IMR-90 (cell line): ENCODE measurements at regions not wholly inside any gene's neighbourhood (a gene's known extent, or its start where the extent isn't known, plus 50 kb on each side); places are given as distances from the start of the nearest gene placed in this dataset.

Source experiments
- ATAC-seq: fragments of 200-7000 bp; cut with Tn5 transposase; 2 replicates; pipeline ENCODE4 v1.9.1; 2020; ENCODE audit warnings: low read depth, mild to moderate bottlenecking, moderate library complexity
- BruUV-seq: library from RNA; stranded (reverse); fragments of 400-500 nt; replicated peaks from 2 replicates; lab custom pipeline; 2021; lab: Mats Ljungman, UMichigan
- CTCF ChIA-PET: fragments of 300-600 bp; formaldehyde crosslinking; extraction: SDS; loops from one replicate; lab custom pipeline; 2021; ENCODE audit warnings: antibody characterized with exemption; lab: Yijun Ruan, JAX
- POLR2A ChIA-PET: fragments of 300-600 bp; sonication (Branson Sonifier 250); formaldehyde crosslinking; loops from one replicate; lab custom pipeline; 2022; ENCODE audit warnings: antibody characterized with exemption; ENCODE audit not compliant: unreplicated experiment; lab: Charles Lee
- DNase-seq: peaks from one replicate; pipeline ENCODE4 v3.0.0; 2013
- H2AFZ ChIP-seq: replicated peaks from 2 replicates; pipeline ENCODE3; 2013; ENCODE audit warnings: low read length, mild to moderate bottlenecking; ENCODE audit not compliant: poor library complexity
- H2AK5ac ChIP-seq: 2 replicates; pipeline ENCODE4 v1.6.1; 2013; ENCODE audit warnings: low read depth, low read length, inconsistent platforms
- H2AK9ac ChIP-seq: replicated peaks from 2 replicates; pipeline ENCODE3; 2013; ENCODE audit warnings: mild to moderate bottlenecking, low read depth, low read length, moderate library complexity; ENCODE audit not compliant: poor library complexity
- H2BK120ac ChIP-seq: 2 replicates; pipeline ENCODE4 v1.6.1; 2013; ENCODE audit warnings: low read depth, low read length, inconsistent platforms
- H2BK15ac ChIP-seq: 3 replicates; pipeline ENCODE4 v1.6.1; 2013; ENCODE audit warnings: low read depth, low read length, inconsistent platforms
- H2BK20ac ChIP-seq: 2 replicates; pipeline ENCODE4 v1.6.1; 2013; ENCODE audit warnings: low read depth, mild to moderate bottlenecking, inconsistent platforms, low read length, moderate library complexity
- H2BK5ac ChIP-seq: 2 replicates; pipeline ENCODE4 v1.6.1; 2013; ENCODE audit warnings: mild to moderate bottlenecking, low read depth, low read length, inconsistent platforms; ENCODE audit not compliant: poor library complexity, severe bottlenecking
- H3K14ac ChIP-seq: replicated peaks from 2 replicates; pipeline ENCODE4 v1.6.1; 2013; ENCODE audit warnings: low read depth, low read length, inconsistent platforms
- H3K18ac ChIP-seq: 2 replicates; pipeline ENCODE4 v1.6.1; 2013; ENCODE audit warnings: low read depth, low read length, control low read depth
- H3K23ac ChIP-seq: 2 replicates; pipeline ENCODE4 v1.6.1; 2013; ENCODE audit warnings: low read depth, low read length, inconsistent platforms
- H3K27ac ChIP-seq: 2 replicates; pipeline ENCODE4 v1.5.1; 2013; ENCODE audit warnings: mild to moderate bottlenecking, control low read depth, low read length; ENCODE audit not compliant: insufficient read depth
- H3K27me3 ChIP-seq: 2 replicates; pipeline ENCODE4 v1.6.1; 2013; ENCODE audit warnings: low read length; ENCODE audit not compliant: control insufficient read depth, insufficient read depth
- H3K36me3 ChIP-seq: 2 replicates; pipeline ENCODE4 v1.6.1; 2013; ENCODE audit warnings: low read length, mixed read lengths; ENCODE audit not compliant: control insufficient read depth, insufficient read depth
- H3K4ac ChIP-seq: 2 replicates; pipeline ENCODE4 v1.6.1; 2013; ENCODE audit warnings: low read depth, low read length, inconsistent platforms
- H3K4me1 ChIP-seq: 2 replicates; pipeline ENCODE4 v1.6.1; 2013; ENCODE audit warnings: low read length, mixed read lengths; ENCODE audit not compliant: control insufficient read depth, insufficient read depth
- H3K4me2 ChIP-seq: 2 replicates; pipeline ENCODE4 v1.6.1; 2013; ENCODE audit warnings: low read depth, mild to moderate bottlenecking, control low read depth, low read length, moderate library complexity
- H3K4me3 ChIP-seq: 2 replicates; pipeline ENCODE4 v1.5.1; 2013; ENCODE audit warnings: low read depth, mild to moderate bottlenecking, control low read depth, low read length, moderate library complexity; ENCODE audit not compliant: insufficient read depth
- H3K56ac ChIP-seq: 2 replicates; pipeline ENCODE4 v1.6.1; 2013; ENCODE audit warnings: low read length, inconsistent platforms; ENCODE audit not compliant: insufficient read depth; ENCODE audit errors: extremely low read depth
- H3K79me1 ChIP-seq, 2 experiments: 2 replicates each; pipeline ENCODE4 v1.6.1; 2013; ENCODE audit warnings: low read length in 2 of 2, inconsistent platforms in 1 of 2, low read depth in 1 of 2
- H3K9ac ChIP-seq: 2 replicates; pipeline ENCODE4 v1.6.1; 2013; ENCODE audit warnings: low read depth, low read length, control low read depth
- H3K9me1 ChIP-seq: 2 replicates; pipeline ENCODE4 v1.6.1; 2013; ENCODE audit warnings: low read length, inconsistent platforms; ENCODE audit not compliant: insufficient read depth
- H3K9me3 ChIP-seq: 2 replicates; pipeline ENCODE4 v1.6.1; 2013; ENCODE audit warnings: low read length; ENCODE audit not compliant: control insufficient read depth, insufficient read depth
- H4K20me1 ChIP-seq: 2 replicates; pipeline ENCODE4 v1.6.1; 2013; ENCODE audit warnings: low read length, inconsistent platforms; ENCODE audit not compliant: insufficient read depth
- H4K5ac ChIP-seq: 2 replicates; pipeline ENCODE4 v1.6.1; 2013; ENCODE audit warnings: mild to moderate bottlenecking, low read depth, low read length, control low read depth
- H4K8ac ChIP-seq, 2 experiments: 2 replicates each; pipeline ENCODE4 v1.6.1; 2013; ENCODE audit warnings: low read depth in 2 of 2, low read length in 2 of 2, control low read depth in 1 of 2, inconsistent platforms in 1 of 2
- H4K91ac ChIP-seq: 2 replicates; pipeline ENCODE4 v1.6.1; 2013; ENCODE audit warnings: low read depth, low read length, inconsistent platforms; ENCODE audit not compliant: insufficient read depth
- BHLHE40 ChIP-seq: fragments of 150-350 bp; IDR thresholded peaks from 2 replicates; pipeline ENCODE4 v1.6.1; 2016; ENCODE audit warnings: mild to moderate bottlenecking, low read depth, low read length
- CEBPB ChIP-seq: IDR thresholded peaks from 2 replicates; pipeline ENCODE4 v1.6.1; 2012; ENCODE audit warnings: low read depth, low read length, improper control_type of control experiment
- MAZ ChIP-seq: IDR thresholded peaks from 2 replicates; pipeline ENCODE4 v1.6.1; 2012; ENCODE audit warnings: low read depth, mild to moderate bottlenecking, low read length, improper control_type of control experiment, moderate library complexity, borderline replicate concordance
- RAD21 ChIP-seq: IDR thresholded peaks from 2 replicates; pipeline ENCODE4 v1.6.1; 2012; ENCODE audit warnings: low read length, improper control_type of control experiment
- RFX5 ChIP-seq: IDR thresholded peaks from 2 replicates; pipeline ENCODE4 v1.8.0; 2012; ENCODE audit warnings: low read depth, mild to moderate bottlenecking, low read length, moderate library complexity
- WGBS, 2 experiments: methylation state at CpG; one replicate each; pipeline versions ENCODE4 v1.1.5 to v1.1.7; 2013; ENCODE audit warnings: missing lambda C conversion rate in 2 of 2; ENCODE audit not compliant: insufficient read length in 1 of 2; ENCODE audit errors: extremely low coverage in 2 of 2; 5-methylcytosine and 5-hydroxymethylcytosine counted together
- dilution Hi-C: fragments of 300-500 bp; cut with HindIII; formaldehyde crosslinking; loops from one replicate; pipeline ENCODE4 v1.14.3; 2018; ENCODE audit warnings: low sequenced_read_pairs; ENCODE audit not compliant: unreplicated experiment
- in situ Hi-C: fragments of 300-500 bp; cut with MboI; formaldehyde crosslinking; loops from 3 replicates; pipeline ENCODE4 v1.14.3; 2019; ENCODE audit warnings: low sequenced_read_pairs, inconsistent platforms, mixed read lengths
- intact Hi-C: fragments of 100-400 bp; cut with micrococcal nuclease; formaldehyde crosslinking; loops from 2 replicates; pipeline ENCODE4 v1.10.0; 2022
- TF ChIP-seq, protein P1 (sequence below): fragments of 150-350 bp; IDR thresholded peaks from 2 replicates; pipeline ENCODE4 v1.6.1; 2017; ENCODE audit warnings: mild to moderate bottlenecking, antibody characterized with exemption, low read length, low read depth

DNA sequence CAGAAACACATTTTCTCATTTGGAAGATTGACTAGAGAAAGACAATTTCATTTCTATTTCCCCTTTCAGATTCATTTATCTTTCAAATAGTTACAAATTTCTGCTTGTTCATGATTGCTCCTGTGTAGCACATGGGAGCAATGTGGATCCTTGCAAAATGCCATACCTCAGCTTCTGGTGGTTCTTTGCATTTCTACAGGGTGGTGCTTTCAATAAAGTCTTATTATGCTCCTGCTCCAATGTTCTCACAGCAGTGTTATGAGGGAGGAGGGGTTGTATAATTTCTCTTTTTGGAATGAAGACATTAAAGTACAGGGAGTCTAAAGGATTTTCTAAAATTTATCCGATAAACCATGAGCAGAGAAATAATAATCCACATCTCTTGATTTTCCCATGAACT, 280.1 kb upstream of the ATP10A start:
- no CpG with 5 or more reads among the region's 1 CpG for WGBS, 2 experiments

More for the DNA sequence above, 280.1 kb upstream of the ATP10A start:
- H3K79me1 ChIP-seq, result no peaks in the 10 kb centered on the region
- H3K4me1 ChIP-seq, result no peaks in the 10 kb centered on the region
- H4K20me1 ChIP-seq, result no peaks in the 10 kb centered on the region
- no peak overlapping the region for H2BK20ac ChIP-seq
- no peak overlapping the region for H4K8ac ChIP-seq
- H2BK5ac ChIP-seq, result no peak overlapping the region
- no TSS peak for BruUV-seq
- TF ChIP-seq, protein P1, sequence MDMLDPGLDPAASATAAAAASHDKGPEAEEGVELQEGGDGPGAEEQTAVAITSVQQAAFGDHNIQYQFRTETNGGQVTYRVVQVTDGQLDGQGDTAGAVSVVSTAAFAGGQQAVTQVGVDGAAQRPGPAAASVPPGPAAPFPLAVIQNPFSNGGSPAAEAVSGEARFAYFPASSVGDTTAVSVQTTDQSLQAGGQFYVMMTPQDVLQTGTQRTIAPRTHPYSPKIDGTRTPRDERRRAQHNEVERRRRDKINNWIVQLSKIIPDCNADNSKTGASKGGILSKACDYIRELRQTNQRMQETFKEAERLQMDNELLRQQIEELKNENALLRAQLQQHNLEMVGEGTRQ, result no peak
- TF ChIP-seq CEBPB (no peak), RFX5 (no peak), BHLHE40 (no peak), MAZ (no peak), RAD21 (no peak)
- no peak overlapping the region for H4K91ac ChIP-seq
- no peak overlapping the region for H3K18ac ChIP-seq
- no peak overlapping the region for H3K4ac ChIP-seq
- H2AK5ac ChIP-seq, result no peak overlapping the region
- dilution Hi-C loops (no loop called here), in situ Hi-C loops (no loop called here), intact Hi-C loops (no loop called here)
- DNase-seq, result no peak
- H3K27me3 ChIP-seq, result no peaks in the 10 kb centered on the region
- no peak overlapping the region for H2AK9ac ChIP-seq
- CTCF ChIA-PET, result no interaction called here
- no peak overlapping the region for H4K5ac ChIP-seq
- H3K23ac ChIP-seq, result no peak overlapping the region
- POLR2A ChIA-PET, result no interaction called here
- H2AFZ ChIP-seq, result no peak overlapping the region
- no peak overlapping the region for H3K9ac ChIP-seq
- H3K9me1 ChIP-seq, result no peaks in the 10 kb centered on the region
- no peaks in the 10 kb centered on the region for H3K36me3 ChIP-seq
- H3K4me2 ChIP-seq, result no peak overlapping the region
- H3K9me3 ChIP-seq, result no peaks in the 10 kb centered on the region; the same call in 1 of the 2 replicates
- H2BK15ac ChIP-seq, result no peak overlapping the region
- no peak overlapping the region for H3K4me3 ChIP-seq
- H2BK120ac ChIP-seq, result no peak overlapping the region
- no peak for ATAC-seq
- H3K27ac ChIP-seq, result no peak overlapping the region
- H3K56ac ChIP-seq, result no peak overlapping the region
- H3K14ac ChIP-seq, result no peak overlapping the region
